SU-DHL-6 (cell line): ENCODE measurements at regions not wholly inside any gene's neighbourhood (a gene's known extent, or its start where the extent isn't known, plus 50 kb on each side); places are given as distances from the start of the nearest gene placed in this dataset.

Experiments used
- CTCF ChIP-seq: fragments of 200-600 bp; sonication (generic); IDR thresholded peaks from one replicate; pipeline ENCODE4 v1.5.1; 2017; ENCODE audit warnings: antibody characterized with exemption, mild to moderate bottlenecking, low read length, moderate library complexity; ENCODE audit not compliant: insufficient read depth, poor library complexity, severe bottlenecking
- EZH2phosphoT487 ChIP-seq: fragments of 200-600 bp; sonication (generic), shearing (Covaris generic); conservative IDR thresholded peaks from 2 replicates; pipeline ENCODE4 v1.6.1; 2018; ENCODE audit warnings: mild to moderate bottlenecking, antibody characterized with exemption, low read length, moderate library complexity, mixed read lengths

GRCh38 chr13:34243403-34243802 lies 425.5 kb downstream of the RFC3 start:
- TF ChIP-seq CTCF (no peak), EZH2phosphoT487 (no peak)
